HepG2 (cell line): ENCODE measurements at regions not wholly inside any gene's neighbourhood (a gene's known extent, or its start where the extent isn't known, plus 50 kb on each side); places are given as distances from the start of the nearest gene placed in this dataset.

Experiments
- ARID3A ChIP-seq: IDR thresholded peaks from 2 replicates; pipeline ENCODE4 v1.6.1; 2012; ENCODE audit warnings: low read depth, low read length, improper control_type of control experiment
- BCL6 ChIP-seq: IDR thresholded peaks from 2 replicates; pipeline ENCODE4 v1.6.1; 2016; ENCODE audit warnings: missing genetic modification reagents, missing compliant biosample characterization
- BORCS8-MEF2B ChIP-seq: sonication (generic); formaldehyde crosslinking; IDR thresholded peaks from 2 replicates; pipeline ENCODE4 v1.8.0; 2022; ENCODE audit warnings: mild to moderate bottlenecking, missing genetic modification reagents
- DPF2 ChIP-seq: sonication (generic); formaldehyde crosslinking; IDR thresholded peaks from 2 replicates; pipeline ENCODE4 v1.4.0; 2020; ENCODE audit warnings: mild to moderate bottlenecking, low read depth, missing genetic modification reagents, borderline replicate concordance
- EP300 ChIP-seq, 3 experiments: sonication (generic) in 1 of 3; formaldehyde crosslinking in 1 of 3; IDR thresholded peaks; 2 replicates each; pipeline versions ENCODE4 v1.5.1 to v1.6.1; 2011 to 2020; ENCODE audit warnings: low read depth in 2 of 3, low read length in 2 of 3, borderline replicate concordance in 1 of 3, improper control_type of control experiment in 1 of 3, mild to moderate bottlenecking in 1 of 3, missing genetic modification reagents in 1 of 3, moderate library complexity in 1 of 3
- NCOA5 ChIP-seq: sonication (generic); formaldehyde crosslinking; IDR thresholded peaks from 2 replicates; pipeline ENCODE4 v1.4.0; 2020; ENCODE audit warnings: missing genetic modification reagents
- SMAD3 ChIP-seq: sonication (generic); formaldehyde crosslinking; IDR thresholded peaks from 2 replicates; pipeline ENCODE4 v1.4.0; 2020; ENCODE audit warnings: missing genetic modification reagents
- SOX5 ChIP-seq: IDR thresholded peaks from 2 replicates; pipeline ENCODE4 v1.6.1; 2016; ENCODE audit warnings: borderline replicate concordance
- TBP ChIP-seq: sonication (generic); formaldehyde crosslinking; IDR thresholded peaks from 2 replicates; pipeline ENCODE4 v1.5.0; 2020; ENCODE audit warnings: missing genetic modification reagents
- ZBTB25 ChIP-seq: IDR thresholded peaks from 2 replicates; pipeline ENCODE4 v1.6.1; 2018; ENCODE audit warnings: missing genetic modification reagents
- ZNF10 ChIP-seq: sonication (generic); formaldehyde crosslinking; IDR thresholded peaks from 2 replicates; pipeline ENCODE4 v1.4.0; 2020; ENCODE audit warnings: mild to moderate bottlenecking, low read depth, missing genetic modification reagents, borderline replicate concordance
- ZNF639 ChIP-seq: conservative IDR thresholded peaks from 2 replicates; pipeline ENCODE4 v1.6.1; 2018; ENCODE audit warnings: missing genetic modification reagents
- ZNF784 ChIP-seq: sonication (generic); formaldehyde crosslinking; IDR thresholded peaks from 2 replicates; pipeline ENCODE4 v1.5.1; 2020; ENCODE audit warnings: missing genetic modification reagents, mild to moderate bottlenecking, borderline replicate concordance
- TF ChIP-seq, protein P1 (sequence below): sonication (generic); formaldehyde crosslinking; IDR thresholded peaks from 2 replicates; pipeline ENCODE4 v1.5.1; 2020; ENCODE audit warnings: mild to moderate bottlenecking, missing genetic modification reagents, borderline replicate concordance
- TF ChIP-seq, protein P2 (sequence below): sonication (generic); formaldehyde crosslinking; IDR thresholded peaks from 2 replicates; pipeline ENCODE4 v1.4.0; 2020; ENCODE audit warnings: missing genetic modification reagents

DNA sequence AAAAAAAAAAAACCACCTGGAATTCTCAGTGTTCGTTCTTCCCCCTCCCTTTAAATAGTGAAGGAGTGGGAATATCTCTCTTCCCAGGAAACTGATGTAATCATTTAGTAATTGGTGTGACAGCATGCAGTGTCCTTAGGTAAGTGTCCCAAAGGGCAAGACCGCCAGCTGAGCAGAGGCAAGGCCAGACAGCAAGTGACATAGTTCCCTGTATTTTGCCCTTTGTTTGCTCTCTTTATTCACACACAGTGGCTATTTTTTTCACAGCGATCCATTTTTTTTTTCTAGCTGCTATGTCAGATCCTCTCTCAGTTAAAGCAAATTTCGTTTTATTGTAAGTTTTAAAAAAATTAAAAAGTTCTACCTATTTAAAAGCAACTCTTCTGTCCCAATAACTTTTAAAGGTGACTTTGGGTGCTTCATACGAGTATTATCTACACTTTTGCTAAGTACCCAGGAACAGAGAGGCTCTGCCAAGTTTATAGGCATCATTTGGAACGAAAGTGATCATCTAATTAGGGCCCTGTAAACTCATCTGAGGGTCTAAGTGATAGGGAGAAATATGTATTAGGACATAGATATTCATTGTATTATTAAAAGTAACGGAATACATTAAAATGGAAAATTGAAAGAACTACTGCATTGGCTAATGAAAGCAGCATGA, 98.2 kb upstream of the ALDH1A1 start (continued):
- TF ChIP-seq ZNF639 (CRISPR knock-in tag), result no peak
- TF ChIP-seq NCOA5 (CRISPR knock-in tag), result no peak
- TF ChIP-seq ZBTB25, result peak; percentile 49; the same call in 1 of the 2 replicates
- TF ChIP-seq SOX5 (CRISPR knock-in tag), result peak; percentile 30; the same call in 1 of the 2 replicates
- TF ChIP-seq ZNF10 (CRISPR knock-in tag), result no peak
- TF ChIP-seq, protein P1, sequence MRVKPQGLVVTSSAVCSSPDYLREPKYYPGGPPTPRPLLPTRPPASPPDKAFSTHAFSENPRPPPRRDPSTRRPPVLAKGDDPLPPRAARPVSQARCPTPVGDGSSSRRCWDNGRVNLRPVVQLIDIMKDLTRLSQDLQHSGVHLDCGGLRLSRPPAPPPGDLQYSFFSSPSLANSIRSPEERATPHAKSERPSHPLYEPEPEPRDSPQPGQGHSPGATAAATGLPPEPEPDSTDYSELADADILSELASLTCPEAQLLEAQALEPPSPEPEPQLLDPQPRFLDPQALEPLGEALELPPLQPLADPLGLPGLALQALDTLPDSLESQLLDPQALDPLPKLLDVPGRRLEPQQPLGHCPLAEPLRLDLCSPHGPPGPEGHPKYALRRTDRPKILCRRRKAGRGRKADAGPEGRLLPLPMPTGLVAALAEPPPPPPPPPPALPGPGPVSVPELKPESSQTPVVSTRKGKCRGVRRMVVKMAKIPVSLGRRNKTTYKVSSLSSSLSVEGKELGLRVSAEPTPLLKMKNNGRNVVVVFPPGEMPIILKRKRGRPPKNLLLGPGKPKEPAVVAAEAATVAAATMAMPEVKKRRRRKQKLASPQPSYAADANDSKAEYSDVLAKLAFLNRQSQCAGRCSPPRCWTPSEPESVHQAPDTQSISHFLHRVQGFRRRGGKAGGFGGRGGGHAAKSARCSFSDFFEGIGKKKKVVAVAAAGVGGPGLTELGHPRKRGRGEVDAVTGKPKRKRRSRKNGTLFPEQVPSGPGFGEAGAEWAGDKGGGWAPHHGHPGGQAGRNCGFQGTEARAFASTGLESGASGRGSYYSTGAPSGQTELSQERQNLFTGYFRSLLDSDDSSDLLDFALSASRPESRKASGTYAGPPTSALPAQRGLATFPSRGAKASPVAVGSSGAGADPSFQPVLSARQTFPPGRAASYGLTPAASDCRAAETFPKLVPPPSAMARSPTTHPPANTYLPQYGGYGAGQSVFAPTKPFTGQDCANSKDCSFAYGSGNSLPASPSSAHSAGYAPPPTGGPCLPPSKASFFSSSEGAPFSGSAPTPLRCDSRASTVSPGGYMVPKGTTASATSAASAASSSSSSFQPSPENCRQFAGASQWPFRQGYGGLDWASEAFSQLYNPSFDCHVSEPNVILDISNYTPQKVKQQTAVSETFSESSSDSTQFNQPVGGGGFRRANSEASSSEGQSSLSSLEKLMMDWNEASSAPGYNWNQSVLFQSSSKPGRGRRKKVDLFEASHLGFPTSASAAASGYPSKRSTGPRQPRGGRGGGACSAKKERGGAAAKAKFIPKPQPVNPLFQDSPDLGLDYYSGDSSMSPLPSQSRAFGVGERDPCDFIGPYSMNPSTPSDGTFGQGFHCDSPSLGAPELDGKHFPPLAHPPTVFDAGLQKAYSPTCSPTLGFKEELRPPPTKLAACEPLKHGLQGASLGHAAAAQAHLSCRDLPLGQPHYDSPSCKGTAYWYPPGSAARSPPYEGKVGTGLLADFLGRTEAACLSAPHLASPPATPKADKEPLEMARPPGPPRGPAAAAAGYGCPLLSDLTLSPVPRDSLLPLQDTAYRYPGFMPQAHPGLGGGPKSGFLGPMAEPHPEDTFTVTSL (CRISPR knock-in tag), result no peak
- TF ChIP-seq SMAD3, result no peak
- peak; percentile 63; the same call in 1 of the 2 replicates for TF ChIP-seq ARID3A
- no peak for TF ChIP-seq ZNF784 (CRISPR knock-in tag)
- TF ChIP-seq BCL6 (CRISPR knock-in tag), result peak; percentile 83
- TF ChIP-seq, protein P2, sequence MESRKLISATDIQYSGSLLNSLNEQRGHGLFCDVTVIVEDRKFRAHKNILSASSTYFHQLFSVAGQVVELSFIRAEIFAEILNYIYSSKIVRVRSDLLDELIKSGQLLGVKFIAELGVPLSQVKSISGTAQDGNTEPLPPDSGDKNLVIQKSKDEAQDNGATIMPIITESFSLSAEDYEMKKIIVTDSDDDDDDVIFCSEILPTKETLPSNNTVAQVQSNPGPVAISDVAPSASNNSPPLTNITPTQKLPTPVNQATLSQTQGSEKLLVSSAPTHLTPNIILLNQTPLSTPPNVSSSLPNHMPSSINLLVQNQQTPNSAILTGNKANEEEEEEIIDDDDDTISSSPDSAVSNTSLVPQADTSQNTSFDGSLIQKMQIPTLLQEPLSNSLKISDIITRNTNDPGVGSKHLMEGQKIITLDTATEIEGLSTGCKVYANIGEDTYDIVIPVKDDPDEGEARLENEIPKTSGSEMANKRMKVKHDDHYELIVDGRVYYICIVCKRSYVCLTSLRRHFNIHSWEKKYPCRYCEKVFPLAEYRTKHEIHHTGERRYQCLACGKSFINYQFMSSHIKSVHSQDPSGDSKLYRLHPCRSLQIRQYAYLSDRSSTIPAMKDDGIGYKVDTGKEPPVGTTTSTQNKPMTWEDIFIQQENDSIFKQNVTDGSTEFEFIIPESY, result peak; percentile 84
- TF ChIP-seq EP300 (IDR thresholded peaks at IDR 0.05; ENCODE audit: low read depth in 2 of 2, low read length in 2 of 2), result peak in 1 of 2 experiments; percentile 36; a peak in 1 of 4 replicates
- peak; percentile 24; the same call in 1 of the 2 replicates for TF ChIP-seq EP300 (CRISPR knock-in tag; IDR thresholded peaks at IDR 0.05; ENCODE audit: borderline replicate concordance)
- no peak for TF ChIP-seq BORCS8-MEF2B (CRISPR knock-in tag)
- TF ChIP-seq TBP (CRISPR knock-in tag), result no peak
- TF ChIP-seq DPF2 (CRISPR knock-in tag), result no peak
